Left lung (tissue), 4 donors: ENCODE measurements at regions not wholly inside any gene's neighbourhood (a gene's known extent, or its start where the extent isn't known, plus 50 kb on each side); places are given as distances from the start of the nearest gene placed in this dataset.

Experiments used
- ATAC-seq: fragments of 200-7000 bp; cut with Tn5 transposase; one replicate; pipeline ENCODE4 v1.9.1; 2020; ENCODE audit warnings: moderate library complexity
- DNase-seq, 4 donors: peaks; one replicate each; pipeline ENCODE4 v3.0.0-alpha.2; 2013 to 2020
- H3K27ac ChIP-seq, 2 donors: fragments of 200-600 bp; sonication (generic) in 1 of 2; one replicate each; pipeline versions ENCODE4 v1.5.0 to v1.8.0; 2020 to 2021
- H3K27me3 ChIP-seq, 2 donors: fragments of 200-600 bp; sonication (generic) in 1 of 2; one replicate each; pipeline versions ENCODE4 v1.5.0 to v1.8.0; 2020 to 2021
- H3K36me3 ChIP-seq, 2 donors: fragments of 200-600 bp; sonication (generic) in 1 of 2; one replicate each; pipeline versions ENCODE4 v1.5.0 to v1.8.0; 2020 to 2021
- H3K4me1 ChIP-seq, 2 donors: fragments of 200-600 bp; one replicate each; pipeline ENCODE4 v1.8.0; 2021
- H3K4me3 ChIP-seq, 2 donors: fragments of 200-600 bp; sonication (generic) in 1 of 2; one replicate each; pipeline versions ENCODE4 v1.5.0 to v1.8.0; 2020 to 2021; ENCODE audit warnings: mild to moderate bottlenecking in 1 of 2
- H3K9me3 ChIP-seq, 2 donors: fragments of 200-600 bp; sonication (generic) in 1 of 2; one replicate each; pipeline versions ENCODE4 v1.5.0 to v1.8.0; 2020 to 2021
- CTCF ChIP-seq, 2 donors: fragments of 200-600 bp; sonication (generic) in 1 of 2; IDR thresholded peaks; one replicate each; pipeline versions ENCODE4 v1.5.0 to v1.8.0; 2021; ENCODE audit warnings: antibody characterized with exemption in 2 of 2
- intact Hi-C, 2 donors: fragments of 100-400 bp; cut with DNase I; formaldehyde crosslinking; loops; one replicate each; pipeline versions ENCODE4 v1.11.2 to v1.14.2; 2022
- donor health status: DM: no; HTN: yes; CAD: no.
- donor health status: DM: no; HTN: no; CAD: no.

- Histone ChIP-seq H3K27ac (no peak overlapping the region), H3K27me3 (peaks cover 0 to 32% of the 10 kb centered on the region in 2 donors), H3K9me3 (peaks cover 0 to 22% of the 10 kb centered on the region in 2 donors), H3K36me3 (no peaks in the 10 kb centered on the region), H3K4me3 (no peak overlapping the region), H3K4me1 (no peaks in the 10 kb centered on the region)
- no peak for ATAC-seq
- intact Hi-C loops, result no loop called here
- TF ChIP-seq CTCF (IDR thresholded peaks at IDR 0.05), result no peak
- DNase-seq, result peak in 1 of 4 donors; percentile 34
Observed at GRCh38 chr10:131703941-131704340, 196.9 kb upstream of the PPP2R2D start.

GRCh38 chr10:131706476-131706875, 194.3 kb upstream of the PPP2R2D start:
- DNase-seq, result no peak
- no peak for ATAC-seq
- H3K27me3 ChIP-seq, result peaks cover 0 to 29% of the 10 kb centered on the region in 2 donors
- no peaks in the 10 kb centered on the region for H3K4me1 ChIP-seq
- no peaks in the 10 kb centered on the region for H3K36me3 ChIP-seq
- no peak overlapping the region for H3K4me3 ChIP-seq
- no peak overlapping the region for H3K27ac ChIP-seq
- intact Hi-C loops, result no loop called here
- no peak for TF ChIP-seq CTCF (IDR thresholded peaks at IDR 0.05)
- peaks cover 0 to 22% of the 10 kb centered on the region in 2 donors for H3K9me3 ChIP-seq

GRCh38 chr10:131706952-131707351, 193.9 kb upstream of the PPP2R2D start:
- Histone ChIP-seq H3K4me1 (no peaks in the 10 kb centered on the region), H3K4me3 (no peak overlapping the region), H3K27ac (no peak overlapping the region), H3K9me3 (peaks cover 0 to 22% of the 10 kb centered on the region in 2 donors), H3K36me3 (no peaks in the 10 kb centered on the region), H3K27me3 (peaks cover 0 to 25% of the 10 kb centered on the region in 2 donors)
- ATAC-seq (no peak), DNase-seq (no peak)
- intact Hi-C loops, result no loop called here
- no peak for TF ChIP-seq CTCF (IDR thresholded peaks at IDR 0.05)

GRCh38 chr10:131708225-131708880, 192.5 kb upstream of the PPP2R2D start:
- ATAC-seq (no peak), DNase-seq (peak in 1 of 4 donors; percentile 50)
- peaks cover 0 to 22% of the 10 kb centered on the region in 2 donors for H3K9me3 ChIP-seq
- no peaks in the 10 kb centered on the region for H3K4me1 ChIP-seq
- no peaks in the 10 kb centered on the region for H3K36me3 ChIP-seq
- H3K27me3 ChIP-seq, result peaks cover 0 to 11% of the 10 kb centered on the region in 2 donors
- H3K27ac ChIP-seq, result no peak overlapping the region
- intact Hi-C loops, result no loop called here
- no peak for TF ChIP-seq CTCF (IDR thresholded peaks at IDR 0.05)
- H3K4me3 ChIP-seq, result no peak overlapping the region

- no peak for ATAC-seq
- peak in 1 of 4 donors; percentile 44 for DNase-seq
- Histone ChIP-seq H3K27me3 (peaks cover 0 to 6% of the 10 kb centered on the region in 2 donors), H3K9me3 (peaks cover 0 to 23% of the 10 kb centered on the region in 2 donors), H3K4me3 (no peak overlapping the region), H3K4me1 (no peaks in the 10 kb centered on the region), H3K27ac (no peak overlapping the region), H3K36me3 (no peaks in the 10 kb centered on the region)
- no peak for TF ChIP-seq CTCF (IDR thresholded peaks at IDR 0.05)
- intact Hi-C loops, result no loop called here
Observed at GRCh38 chr10:131710142-131710861, 190.5 kb upstream of the PPP2R2D start.
